ENCODE measurements at regions not wholly inside any gene's neighbourhood (a gene's known extent, or its start where the extent isn't known, plus 50 kb on each side); places are given as distances from the start of the nearest gene placed in this dataset.

GRCh38 chr13:44749906-44750305 is 173.8 kb upstream of the TSC22D1 start (continued):
- no peak for TF ChIP-seq PHB (CRISPR knock-in tag; IDR thresholded peaks at IDR 0.05)
- TF ChIP-seq PHF20 (IDR thresholded peaks at IDR 0.05; ENCODE audit: partially characterized antibody), result no peak
- no peak for TF ChIP-seq ZNF12 (CRISPR knock-in tag; IDR thresholded peaks at IDR 0.05)
- TF ChIP-seq GTF2A2 (tag; IDR thresholded peaks at IDR 0.05), result no peak
- no peak for TF ChIP-seq DMBX1 (CRISPR knock-in tag; IDR thresholded peaks at IDR 0.05; ENCODE audit: borderline replicate concordance)
- TF ChIP-seq, protein P1, sequence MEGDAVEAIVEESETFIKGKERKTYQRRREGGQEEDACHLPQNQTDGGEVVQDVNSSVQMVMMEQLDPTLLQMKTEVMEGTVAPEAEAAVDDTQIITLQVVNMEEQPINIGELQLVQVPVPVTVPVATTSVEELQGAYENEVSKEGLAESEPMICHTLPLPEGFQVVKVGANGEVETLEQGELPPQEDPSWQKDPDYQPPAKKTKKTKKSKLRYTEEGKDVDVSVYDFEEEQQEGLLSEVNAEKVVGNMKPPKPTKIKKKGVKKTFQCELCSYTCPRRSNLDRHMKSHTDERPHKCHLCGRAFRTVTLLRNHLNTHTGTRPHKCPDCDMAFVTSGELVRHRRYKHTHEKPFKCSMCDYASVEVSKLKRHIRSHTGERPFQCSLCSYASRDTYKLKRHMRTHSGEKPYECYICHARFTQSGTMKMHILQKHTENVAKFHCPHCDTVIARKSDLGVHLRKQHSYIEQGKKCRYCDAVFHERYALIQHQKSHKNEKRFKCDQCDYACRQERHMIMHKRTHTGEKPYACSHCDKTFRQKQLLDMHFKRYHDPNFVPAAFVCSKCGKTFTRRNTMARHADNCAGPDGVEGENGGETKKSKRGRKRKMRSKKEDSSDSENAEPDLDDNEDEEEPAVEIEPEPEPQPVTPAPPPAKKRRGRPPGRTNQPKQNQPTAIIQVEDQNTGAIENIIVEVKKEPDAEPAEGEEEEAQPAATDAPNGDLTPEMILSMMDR (IDR thresholded peaks at IDR 0.05 in 2 of 3, conservative IDR thresholded peaks at IDR 0.05 in 1 of 3; ENCODE audit: insufficient read depth in 2 of 3, low read depth in 1 of 3, low read length in 3 of 3), result no peak
- no peak for TF ChIP-seq TEAD1 (CRISPR knock-in tag; IDR thresholded peaks at IDR 0.05)
- TF ChIP-seq, protein P2, sequence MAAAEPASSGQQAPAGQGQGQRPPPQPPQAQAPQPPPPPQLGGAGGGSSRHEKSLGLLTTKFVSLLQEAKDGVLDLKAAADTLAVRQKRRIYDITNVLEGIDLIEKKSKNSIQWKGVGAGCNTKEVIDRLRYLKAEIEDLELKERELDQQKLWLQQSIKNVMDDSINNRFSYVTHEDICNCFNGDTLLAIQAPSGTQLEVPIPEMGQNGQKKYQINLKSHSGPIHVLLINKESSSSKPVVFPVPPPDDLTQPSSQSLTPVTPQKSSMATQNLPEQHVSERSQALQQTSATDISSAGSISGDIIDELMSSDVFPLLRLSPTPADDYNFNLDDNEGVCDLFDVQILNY (CRISPR knock-in tag; IDR thresholded peaks at IDR 0.05), result no peak
- no peak for TF ChIP-seq SNRNP70 (optimal IDR thresholded peaks at IDR 0.05; ENCODE audit: low read depth, low read length)

GRCh38 chr13:44748439-44748838 is 172.3 kb upstream of the TSC22D1 start:
- Histone ChIP-seq H3K4me1 (replicated peaks in 1 of 2; ENCODE audit: control insufficient read depth in 2 of 2, insufficient read depth in 2 of 2, low read length in 2 of 2) (no peaks in the 10 kb centered on the region), H4K20me1 (replicated peaks; ENCODE audit: control insufficient read depth, insufficient read depth, low read length) (no peaks in the 10 kb centered on the region), H3K27me3 (ENCODE audit: control insufficient read depth in 2 of 2, insufficient read depth in 2 of 2, low read length in 2 of 2) (no peaks in the 10 kb centered on the region; a peak in 2 of 5 replicates), H3K9me1 (ENCODE audit: control insufficient read depth, insufficient read depth, low read length) (no peaks in the 10 kb centered on the region), H2AFZ (ENCODE audit: low read depth, low read length) (no peak overlapping the region), H3K4me2 (ENCODE audit: insufficient read depth, low read length) (no peak overlapping the region), H3K9ac (ENCODE audit: insufficient read depth in 1 of 2, low read depth in 2 of 2, low read length in 2 of 2) (no peak overlapping the region), H3K36me3 (ENCODE audit: control insufficient read depth, insufficient read depth, low read length) (no peaks in the 10 kb centered on the region), H3K4me3 (no peak overlapping the region), H3K27ac (ENCODE audit: extremely low read depth, low read depth, low read length) (no peak overlapping the region), H3K79me2 (ENCODE audit: control insufficient read depth, insufficient read depth, low read length) (no peaks in the 10 kb centered on the region), H3K9me3 (replicated peaks; ENCODE audit: control insufficient read depth, insufficient read depth, low read depth, low read length) (no peaks in the 10 kb centered on the region)
- ATAC-seq (no peak), DNase-seq (ENCODE audit: extremely low read depth in 1 of 4, low spot score in 3 of 4) (no peak), FAIRE-seq (no peak)
- in situ Hi-C loops (cut with MboI) (no loop called here), intact Hi-C loops (cut with micrococcal nuclease) (no loop called here)
- BruUV-seq (replicated peaks), result no TSS peak
- WGBS (ENCODE audit: insufficient coverage, low coverage, missing lambda C conversion rate), result 0% methylated on average over 1 of the region's 1 CpG
- ChIA-PET POLR2A (no interaction called here), CTCF (ENCODE audit: low intra/inter-chr PET ratio) (no interaction called here)
- TF ChIP-seq TSC22D4 (tag; IDR thresholded peaks at IDR 0.05) (no peak), ZNF282 (CRISPR knock-in tag; IDR thresholded peaks at IDR 0.05) (no peak), PTRF (tag; IDR thresholded peaks at IDR 0.05) (no peak), PBX2 (CRISPR knock-in tag; IDR thresholded peaks at IDR 0.05; ENCODE audit: low read depth) (no peak), PBX2 (tag; conservative IDR thresholded peaks at IDR 0.05; ENCODE audit: low read depth) (no peak)
